ENCODE measurements at regions not wholly inside any gene's neighbourhood (a gene's known extent, or its start where the extent isn't known, plus 50 kb on each side); places are given as distances from the start of the nearest gene placed in this dataset.

- no peak overlapping the region for H2BK120ac ChIP-seq (ENCODE audit: low read depth, low read length, poor library complexity, severe bottlenecking)
- no peak overlapping the region for H3K4me2 ChIP-seq (ENCODE audit: insufficient read depth, insufficient read length, low read length)
- peak overlapping the region in 1 of 2 experiments; percentile 18; a peak in 2 of 5 replicates for H3K4me3 Mint-ChIP-seq
- no peak overlapping the region for H2BK15ac ChIP-seq (ENCODE audit: low read depth, low read length)
- H3K27ac Mint-ChIP-seq: 0 out of 7 replicates have a peak overlapping the region, but pooled peaks of 1 of the 3 experiments have one; percentile 58
- no peak overlapping the region for H2BK20ac ChIP-seq (ENCODE audit: low read depth, low read length, poor library complexity, severe bottlenecking)
- no CpG with 5 or more reads among the region's 1 CpG for WGBS (ENCODE audit: extremely low coverage, insufficient read length, low lambda C conversion rate)
- no peaks in the 10 kb centered on the region for H3K27me3 Mint-ChIP-seq (ENCODE audit: low read depth)
- H3K79me1 ChIP-seq (ENCODE audit: insufficient read depth, low read depth, low read length, poor library complexity, severe bottlenecking): no peaks in the 10 kb centered on the region
- no peak overlapping the region for H4K91ac ChIP-seq (ENCODE audit: insufficient read length, low read depth, low read length)
- H2AFZ ChIP-seq (ENCODE audit: low read length): no peak overlapping the region
- no peaks in the 10 kb centered on the region for H4K20me1 ChIP-seq (ENCODE audit: control insufficient read depth, insufficient read depth, insufficient read length)
- peaks cover 29% of the 10 kb centered on the region for H3K4me1 ChIP-seq (ENCODE audit: insufficient read depth, low read length)
- no peak overlapping the region for H3K27ac ChIP-seq (ENCODE audit: insufficient read length, low read depth, low read length)
- H3K9me3 Mint-ChIP-seq: peaks cover 0 to 1% of the 10 kb centered on the region in 2 experiments; a peak in 1 of 5 replicates
- H4K8ac ChIP-seq (replicated peaks; ENCODE audit: insufficient read length, low read depth, low read length): no peak overlapping the region
- H3K4me1 Mint-ChIP-seq: peaks cover 73 to 74% of the 10 kb centered on the region in 2 experiments
- no peak overlapping the region for H2BK5ac ChIP-seq (ENCODE audit: insufficient read length, low read length)
- no peak overlapping the region for H4K5ac ChIP-seq (ENCODE audit: insufficient read length, low read depth, low read length)
- H3K23me2 ChIP-seq (ENCODE audit: insufficient read length, low read depth, low read length, poor library complexity, severe bottlenecking): no peaks in the 10 kb centered on the region
- H3K4ac ChIP-seq (ENCODE audit: low read depth, low read length): no peak overlapping the region
- H3K9me3 ChIP-seq (ENCODE audit: control insufficient read depth, low read depth, low read length): no peaks in the 10 kb centered on the region
- TF ChIP-seq CTCF (conservative IDR thresholded peaks at IDR 0.05): no peak
- no peak overlapping the region for H3T11ph ChIP-seq (ENCODE audit: low read length)
- no peak overlapping the region for H2AK5ac ChIP-seq (ENCODE audit: insufficient read length, low read length)
- no peak overlapping the region for H3K9ac ChIP-seq (ENCODE audit: extremely low read depth, insufficient read length, low read length)
- no peak overlapping the region for H3K56ac ChIP-seq (ENCODE audit: insufficient read length, low read depth, low read length)
- H3K14ac ChIP-seq (ENCODE audit: insufficient read depth, low read length): no peak overlapping the region
- H2BK12ac ChIP-seq (ENCODE audit: insufficient read length, low read depth, low read length): no peak overlapping the region
- H3K36me3 Mint-ChIP-seq (ENCODE audit: insufficient read depth in 1 of 3, low read depth in 3 of 3): peaks cover 10 to 18% (median 15%) of the 10 kb centered on the region in 3 experiments
- H3K79me2 ChIP-seq (ENCODE audit: insufficient read depth, low read length): peaks cover 52% of the 10 kb centered on the region; the same call in 1 of the 2 replicates
- H3K18ac ChIP-seq (ENCODE audit: insufficient read length, low read depth, low read length): no peak overlapping the region
- no peaks in the 10 kb centered on the region for H3K27me3 ChIP-seq (ENCODE audit: insufficient read depth, low read length)
- DNase-seq: no peak
- no peak overlapping the region for H3K23ac ChIP-seq (ENCODE audit: insufficient read length, low read depth, low read length)
Measured at GRCh38 chr6:21750575-21750974, 157.0 kb downstream of the SOX4 start.
